HG03565 (cell line): ENCODE measurements at regions not wholly inside any gene's neighbourhood (a gene's known extent, or its start where the extent isn't known, plus 50 kb on each side); places are given as distances from the start of the nearest gene placed in this dataset.
"Not testable (repeated sequence)": the region's sequence is repeated elsewhere in the genome, so short reads cannot be mapped to it uniquely, and the experiment has no call there.

ENCODE experiments used
- ATAC-seq: cut with Tn5 transposase; IDR thresholded peaks from one replicate; pipeline ENCODE4 v1.9.1; 2021; ENCODE audit warnings: mild to moderate bottlenecking, moderate library complexity; ENCODE audit not compliant: unreplicated experiment

DNA sequence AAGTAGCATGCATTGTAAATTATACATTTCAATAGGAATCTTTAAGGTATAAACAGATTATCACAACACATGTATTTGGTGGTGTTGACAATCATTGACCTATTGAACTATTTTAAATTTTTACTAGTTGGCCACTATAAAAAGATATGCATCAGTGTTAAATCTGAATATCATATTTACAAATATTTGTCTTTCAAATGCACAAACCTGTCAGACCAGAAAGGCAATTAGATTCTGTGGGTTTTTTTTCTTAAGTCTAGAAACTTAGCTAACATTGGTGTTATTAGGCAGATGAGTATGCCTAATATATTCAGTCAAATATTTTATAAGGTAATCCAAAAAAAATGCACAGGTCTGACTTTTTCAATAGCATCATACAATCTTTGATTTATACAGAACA is 241.4 kb upstream of the DGKB start:
- ATAC-seq: no peak

DNA sequence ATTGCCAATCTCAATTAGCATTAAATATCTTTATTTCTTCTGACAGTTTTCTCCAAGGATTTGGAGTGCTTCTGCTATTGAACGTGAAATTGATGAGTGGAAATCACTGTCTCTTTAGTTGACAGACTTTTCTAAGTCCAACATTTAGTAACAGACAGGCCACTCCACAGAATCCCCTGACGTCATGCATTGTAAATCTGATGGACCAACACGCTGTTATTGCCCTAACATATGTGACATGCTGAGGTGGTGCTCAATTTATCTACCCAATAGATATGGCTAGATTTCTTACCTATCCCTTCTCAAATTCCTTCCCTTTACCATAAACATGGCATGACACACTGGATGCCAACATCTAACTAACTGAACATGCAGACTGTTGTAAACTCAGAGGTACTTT is 240.6 kb upstream of the DGKB start:
- no peak for ATAC-seq

DNA sequence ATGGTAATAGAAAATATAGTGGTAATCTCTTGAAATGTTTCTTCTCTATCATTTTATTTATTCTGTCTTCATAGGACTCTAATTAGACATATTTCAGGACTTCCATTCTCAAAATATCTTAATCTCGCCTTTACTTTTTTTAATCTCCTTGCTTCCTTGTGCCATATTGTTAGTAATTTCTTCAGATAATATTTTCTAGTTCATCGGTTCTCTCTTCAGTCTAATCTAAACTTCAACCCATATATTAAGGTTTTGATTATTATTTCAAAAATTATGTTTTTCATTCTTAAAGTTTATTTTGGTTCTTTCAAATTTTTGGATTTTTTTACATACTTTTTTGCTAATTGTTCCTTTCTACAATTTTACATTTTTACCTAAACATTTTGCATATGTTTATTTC is 237.9 kb upstream of the DGKB start:
- ATAC-seq: no peak

DNA sequence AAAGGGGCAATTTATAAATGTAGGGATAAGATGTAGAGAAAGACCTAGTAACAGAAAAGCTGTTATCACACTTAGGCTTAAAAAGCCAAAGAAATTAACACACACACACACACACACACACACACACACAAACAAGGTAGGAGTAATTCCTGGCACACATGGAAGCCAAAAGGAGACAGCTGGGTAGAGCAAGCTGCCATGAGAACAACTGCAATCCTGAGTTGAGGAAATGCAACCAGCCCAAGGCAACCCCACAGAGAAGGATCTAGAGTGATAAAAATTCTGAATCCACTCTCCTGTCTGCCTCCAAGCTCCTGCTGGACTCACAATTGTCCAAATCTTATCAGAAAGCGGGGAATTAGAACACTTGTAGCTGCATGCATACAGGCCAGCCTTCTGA is 229.1 kb upstream of the DGKB start:
- ATAC-seq: no peak

DNA sequence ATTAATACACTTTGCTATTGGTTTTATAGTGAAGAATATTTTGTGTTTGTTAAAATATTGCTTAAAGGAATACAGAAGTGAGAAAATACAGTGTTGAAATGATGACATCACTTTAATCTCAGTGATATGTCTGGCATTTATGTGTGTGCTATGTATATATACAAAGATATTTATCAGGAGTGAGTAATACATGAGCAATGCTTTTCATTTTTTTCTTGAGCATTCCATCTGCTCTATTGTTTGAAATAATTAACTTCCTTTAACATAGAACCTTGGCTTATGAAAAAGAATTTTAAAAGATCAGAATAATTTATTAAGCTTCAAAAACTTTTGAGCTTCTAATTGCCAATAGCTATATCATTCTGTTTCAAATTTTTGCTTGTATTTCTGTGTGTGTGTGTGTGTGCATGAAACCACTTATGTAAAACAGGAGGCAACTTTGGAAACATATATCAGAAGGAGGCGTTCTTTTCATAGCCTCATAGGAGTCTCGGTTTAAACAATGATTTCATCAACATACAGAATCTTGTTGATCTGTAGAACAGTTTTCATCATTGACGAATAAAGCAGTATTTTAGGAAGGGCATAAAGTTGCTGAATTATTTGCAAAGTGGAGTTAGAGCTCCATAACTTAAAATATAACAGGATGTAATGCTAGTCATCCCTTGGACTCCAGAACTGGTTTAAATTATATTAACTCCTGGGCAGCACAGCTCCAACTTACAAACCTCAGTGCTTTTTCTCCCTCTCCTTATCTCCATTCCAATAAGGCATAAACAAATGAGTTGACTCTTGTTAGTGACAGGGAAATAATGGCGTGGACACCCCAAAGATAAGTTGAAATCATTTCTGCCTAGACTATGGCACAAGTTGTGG is 228.4 kb upstream of the DGKB start:
- no peak for ATAC-seq

DNA sequence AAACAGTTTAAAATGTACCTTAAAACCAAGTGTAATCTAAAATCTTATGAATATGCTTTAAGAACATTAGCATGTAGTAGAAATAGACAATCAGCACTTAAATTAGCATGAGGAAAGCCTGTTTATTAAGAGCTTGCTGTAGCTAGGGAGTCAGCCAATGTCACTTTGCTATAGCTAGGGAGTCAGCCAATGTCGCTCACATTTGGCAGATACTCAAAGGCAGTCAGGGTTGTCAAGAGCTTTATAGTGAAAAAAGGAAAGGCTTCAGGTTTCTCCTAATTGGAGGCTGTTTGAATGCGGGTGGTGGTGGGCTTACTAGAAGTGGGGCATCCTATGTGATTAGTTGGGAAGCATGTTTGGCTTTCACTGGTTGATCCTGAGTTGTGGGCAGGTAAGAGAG is 226.2 kb upstream of the DGKB start:
- ATAC-seq: no peak

DNA sequence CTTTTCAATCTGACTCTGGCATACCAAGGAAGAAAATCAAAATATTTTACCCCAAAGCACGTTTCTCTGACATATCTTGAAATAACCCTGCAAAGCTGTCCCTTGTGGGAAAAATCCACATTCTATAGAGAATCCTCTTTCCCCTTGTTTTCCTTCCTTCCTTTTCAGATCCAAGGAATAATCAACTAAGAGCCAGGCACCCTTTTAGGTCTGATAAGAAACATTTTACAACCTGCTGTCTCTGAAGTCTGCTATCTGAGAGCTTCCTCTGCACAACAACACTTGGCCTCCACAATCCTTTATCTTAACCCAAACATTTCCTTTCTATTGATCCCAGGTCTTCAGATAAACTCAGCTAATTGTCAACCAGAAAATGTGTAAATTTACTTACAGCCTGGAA is 224.1 kb upstream of the DGKB start:
- not testable (repeated sequence) for ATAC-seq

DNA sequence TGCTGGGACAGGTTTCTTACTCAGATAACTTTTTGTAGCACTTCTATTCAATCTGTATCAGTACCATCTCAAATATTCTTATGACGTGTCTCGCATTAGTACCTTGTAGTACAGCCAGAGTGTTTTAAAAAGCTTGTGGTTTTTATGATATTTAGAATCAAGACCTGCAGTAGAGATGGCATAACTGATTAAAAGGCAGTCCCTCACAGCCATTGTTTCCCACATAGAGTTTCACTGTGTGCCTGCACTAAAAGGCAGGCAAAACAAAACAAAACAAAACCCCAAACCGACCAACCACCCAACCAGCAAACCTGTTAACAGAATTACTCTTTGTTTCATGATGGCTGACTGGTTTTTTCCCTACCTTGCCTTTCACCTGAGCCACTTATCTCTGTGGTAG is 221.3 kb upstream of the DGKB start:
- ATAC-seq: no peak

DNA sequence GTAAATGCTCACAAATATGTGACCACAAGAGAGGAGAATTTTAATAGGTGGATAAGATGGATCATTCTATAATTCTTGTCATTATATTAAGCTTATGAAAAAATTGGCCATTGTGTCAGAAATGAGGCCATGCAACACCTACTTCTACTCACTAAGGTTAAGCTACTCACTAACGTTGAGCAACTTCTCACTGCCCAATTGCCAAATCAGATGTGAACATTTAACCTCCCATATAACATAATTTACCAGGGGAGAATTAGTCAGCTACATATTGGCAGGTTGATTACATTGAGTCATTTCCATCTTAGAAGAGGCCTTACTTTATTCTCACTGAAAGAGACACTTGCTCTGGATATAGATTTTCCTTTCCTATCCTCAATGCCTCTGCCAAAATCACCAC is 211.2 kb upstream of the DGKB start:
- ATAC-seq: no peak

DNA sequence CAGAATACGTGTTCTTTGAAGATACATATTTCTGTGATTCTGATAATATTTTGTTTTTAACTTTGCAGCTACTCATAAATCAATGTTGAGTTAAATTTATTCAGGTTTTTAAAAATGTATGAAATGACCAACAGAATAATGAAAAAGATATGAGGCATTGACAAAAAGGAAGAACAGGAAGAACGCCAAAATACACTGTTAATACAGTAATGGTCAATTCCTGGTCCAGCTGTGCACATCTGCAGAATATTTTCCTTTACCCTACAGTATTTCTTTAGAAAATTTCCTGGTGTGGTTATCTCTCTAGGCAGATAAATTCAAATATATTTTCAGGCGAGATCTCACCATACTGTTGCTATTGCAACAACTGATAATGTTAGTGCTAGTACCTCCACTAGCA is 203.2 kb upstream of the DGKB start:
- no peak for ATAC-seq

DNA sequence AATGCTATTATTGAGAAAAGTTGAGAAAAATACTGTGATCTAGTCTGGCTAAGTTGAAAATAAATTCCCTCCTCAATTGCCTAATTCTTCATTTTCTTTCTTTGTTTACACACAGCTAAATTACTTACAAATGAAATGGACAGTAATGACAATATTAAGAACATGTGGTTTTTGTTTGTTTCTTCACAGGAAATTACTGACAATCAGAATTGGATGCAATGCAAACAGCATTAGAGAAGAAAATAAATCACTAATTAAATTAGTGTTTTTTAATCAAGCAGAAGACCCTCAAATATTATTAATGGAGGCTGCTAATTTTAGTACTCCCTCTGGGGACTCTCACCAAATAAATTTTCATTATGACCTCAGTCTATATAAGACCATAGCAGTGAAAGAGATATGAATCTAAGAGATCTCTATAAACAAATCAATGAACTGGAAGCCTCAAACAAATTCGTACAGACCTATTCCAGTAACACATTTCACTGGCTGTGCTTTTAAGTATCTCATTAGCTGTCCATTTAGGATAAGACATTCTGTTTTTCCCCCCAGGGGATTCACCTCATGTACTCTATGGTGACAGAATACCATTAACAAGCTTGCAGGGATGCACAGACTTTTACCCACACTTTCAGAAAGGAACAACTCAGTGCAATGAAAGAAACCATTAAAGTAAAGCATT is 202.0 kb upstream of the DGKB start:
- no peak for ATAC-seq

DNA sequence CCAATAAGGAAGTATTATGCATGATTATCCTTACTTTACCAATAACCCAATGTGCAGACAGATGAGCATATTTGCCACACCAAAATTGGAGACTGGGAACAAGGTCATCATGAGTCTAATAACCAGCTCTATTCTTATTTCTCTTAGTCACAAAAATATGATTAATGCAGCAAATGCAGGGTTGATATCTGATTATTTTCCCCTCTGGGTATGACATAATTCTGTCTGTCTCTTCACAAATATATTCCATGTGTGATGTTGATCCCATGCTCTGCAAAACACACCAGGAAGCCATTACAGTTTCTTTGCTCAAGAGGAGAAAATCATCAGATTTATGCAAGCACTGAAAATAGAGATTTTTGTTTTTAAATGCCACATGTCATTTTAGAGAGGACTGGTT is 196.5 kb upstream of the DGKB start:
- no peak for ATAC-seq

DNA sequence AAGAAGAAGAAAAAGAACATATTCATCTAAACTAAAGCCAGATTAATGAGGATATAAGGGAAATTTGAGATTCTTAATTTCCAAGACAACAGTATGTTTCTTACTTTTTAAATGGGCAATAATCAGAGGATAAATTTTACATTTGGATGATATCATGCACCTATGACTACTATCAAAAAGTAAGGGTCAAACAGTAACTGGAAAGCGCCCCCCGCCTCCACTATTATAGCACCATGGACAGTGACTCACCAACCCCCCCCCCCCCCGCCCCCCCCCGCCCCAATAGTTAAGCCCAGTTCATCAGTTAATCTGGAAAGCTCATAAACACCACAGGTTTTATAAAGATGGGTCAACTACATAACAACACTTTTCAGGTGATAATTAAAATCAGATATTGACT is 194.3 kb upstream of the DGKB start:
- no peak for ATAC-seq

DNA sequence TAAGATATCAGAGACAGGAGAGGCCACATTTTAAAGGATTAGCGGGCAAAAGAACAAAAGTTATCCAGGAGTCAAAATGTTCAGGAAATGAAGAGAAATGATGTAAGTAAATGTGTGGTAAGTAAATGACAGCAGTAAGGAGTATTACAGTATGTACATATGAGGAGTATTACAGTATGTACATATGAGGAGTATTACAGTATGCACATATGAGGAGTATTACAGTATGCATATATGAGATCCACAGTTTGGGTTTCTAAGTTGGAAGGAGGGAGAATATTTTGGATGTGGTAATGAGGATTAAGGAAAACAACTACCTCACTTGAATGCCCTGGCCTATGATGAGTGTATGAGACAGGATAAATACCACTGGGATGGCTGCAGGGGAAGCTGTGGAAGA is 192.4 kb upstream of the DGKB start:
- no peak for ATAC-seq

DNA sequence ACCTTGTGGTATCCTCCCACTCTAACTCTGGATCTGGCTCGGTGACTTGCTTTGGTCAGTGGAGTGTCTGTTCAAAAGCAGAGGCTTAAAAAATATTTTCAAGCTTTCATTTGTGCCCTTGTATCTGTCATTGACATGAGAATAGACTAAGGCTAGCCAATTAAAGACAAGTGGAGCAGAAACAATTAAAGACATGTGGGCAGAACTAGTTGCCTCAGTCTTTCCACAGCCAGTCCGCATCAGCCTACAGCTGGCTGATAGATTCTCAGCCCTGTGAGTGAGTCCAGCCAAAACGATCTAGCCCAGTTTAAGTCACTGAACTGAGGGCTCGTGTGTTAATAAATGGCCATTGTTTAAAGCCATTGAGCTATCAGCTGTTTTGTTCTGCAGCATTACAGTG is 185.2 kb upstream of the DGKB start:
- no peak for ATAC-seq

DNA sequence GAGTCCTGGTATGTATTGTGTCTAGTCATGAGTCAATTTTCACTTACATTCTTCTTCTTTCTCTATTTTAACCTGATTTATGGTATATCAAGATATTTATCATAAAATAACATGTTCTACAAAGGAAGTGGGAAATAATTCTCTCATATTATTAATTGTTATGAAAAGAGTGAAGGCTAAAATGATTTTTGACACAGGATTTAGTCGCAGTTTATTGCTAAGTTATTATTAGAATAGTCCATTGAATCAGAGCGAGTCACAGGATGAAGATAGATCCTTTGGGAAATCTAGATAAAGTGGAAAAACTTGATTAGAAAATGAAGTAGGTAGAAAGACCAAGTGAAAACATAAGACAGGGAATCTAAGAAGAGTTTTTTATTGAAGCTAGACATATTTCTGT is 184.3 kb upstream of the DGKB start:
- no peak for ATAC-seq

DNA sequence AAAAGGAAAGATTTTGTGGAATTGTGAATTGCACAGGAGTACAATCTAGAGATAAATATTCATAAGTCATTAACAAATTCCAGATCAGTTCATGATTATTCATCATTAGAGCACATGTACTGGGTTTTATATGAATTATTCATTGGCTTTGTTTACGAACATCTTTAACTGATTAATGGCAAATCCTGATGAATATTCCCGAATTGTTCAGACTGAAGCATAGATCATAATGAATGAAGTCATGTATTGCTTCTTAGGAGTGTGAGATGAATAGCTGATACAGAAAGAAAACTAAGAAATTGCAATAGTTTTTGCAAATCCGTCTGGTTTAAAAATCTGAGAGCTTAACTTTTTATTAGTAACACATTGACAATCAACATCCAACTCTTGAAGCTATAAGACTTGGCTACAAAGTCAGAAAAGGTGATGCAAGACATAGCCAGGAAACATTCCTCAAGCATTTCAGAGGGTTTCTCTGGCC is 183.6 kb upstream of the DGKB start:
- ATAC-seq: no peak

DNA sequence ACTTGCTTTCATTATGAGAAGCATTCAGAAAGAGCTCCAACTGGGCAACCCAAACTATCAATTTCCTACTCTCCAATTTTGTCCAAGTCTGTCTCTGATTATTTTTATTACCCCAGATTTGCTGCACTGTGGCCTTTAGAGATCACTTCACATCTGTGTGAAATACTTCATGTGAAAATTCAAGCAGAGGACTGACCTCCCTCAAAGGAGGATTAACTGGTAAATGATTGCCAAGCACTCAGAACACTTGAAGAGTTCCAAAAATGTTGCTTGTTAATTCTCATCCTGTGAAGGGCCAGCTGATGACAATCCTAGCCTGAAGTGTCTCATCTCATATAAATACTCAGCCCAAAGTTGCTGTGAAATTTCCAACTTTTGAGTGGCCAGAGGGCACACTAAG is 182.8 kb upstream of the DGKB start:
- ATAC-seq: no peak

DNA sequence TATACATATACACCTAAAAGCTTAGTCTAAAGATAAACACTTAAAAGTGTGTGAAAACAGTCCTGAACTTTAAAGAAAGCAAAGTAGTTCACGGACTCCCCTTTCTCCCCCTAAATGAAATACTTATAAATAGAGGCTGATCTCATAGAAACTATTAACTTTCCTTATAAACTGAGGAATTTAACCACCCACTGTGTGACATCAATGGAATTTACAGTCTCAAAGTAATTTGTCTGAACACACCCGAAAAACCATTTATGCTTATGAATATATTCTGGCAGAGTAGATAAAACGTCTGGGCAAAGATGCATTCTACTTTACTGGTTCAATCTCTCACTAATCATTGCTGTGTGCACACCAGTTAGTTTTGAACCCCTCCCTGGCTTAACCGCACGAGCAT is 181.8 kb upstream of the DGKB start:
- no peak for ATAC-seq

DNA sequence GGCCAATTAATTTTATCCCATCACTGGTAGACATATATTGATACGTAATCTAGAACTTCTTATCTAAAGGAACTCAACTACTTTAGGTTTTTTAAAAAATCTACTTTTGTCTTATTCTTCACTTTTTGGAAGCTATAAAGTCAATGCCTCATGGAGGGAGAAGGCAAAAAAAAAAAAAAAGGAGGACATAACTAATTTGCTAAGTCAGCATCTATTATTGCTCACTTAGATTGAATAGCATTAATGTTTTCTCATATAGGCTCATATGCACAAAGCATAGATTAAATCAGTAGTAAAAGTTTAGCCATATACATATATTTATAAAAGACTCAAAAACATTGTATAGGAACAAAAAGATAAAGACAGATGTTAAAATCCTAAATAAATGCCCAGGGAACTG is 179.3 kb upstream of the DGKB start:
- ATAC-seq: no peak

DNA sequence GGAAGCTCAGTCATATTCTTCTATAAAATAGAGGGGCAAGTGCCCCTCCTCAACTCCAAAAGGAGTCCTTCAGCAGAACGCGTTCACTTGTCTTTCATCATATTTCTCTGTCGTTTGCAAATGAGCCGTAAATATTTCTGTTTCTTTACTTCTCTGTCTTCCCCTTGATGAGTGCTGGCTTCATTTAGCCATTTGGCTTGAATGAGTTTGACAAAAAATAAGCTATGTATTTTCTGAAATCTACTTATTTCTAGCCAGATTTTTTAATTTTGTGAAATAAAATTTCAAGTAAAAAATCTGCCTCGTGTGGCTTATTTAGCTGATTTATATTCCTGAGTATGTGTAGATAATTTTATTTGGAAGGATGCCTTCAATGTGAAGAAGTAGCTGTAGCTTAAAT is 170.8 kb upstream of the DGKB start:
- ATAC-seq: no peak

DNA sequence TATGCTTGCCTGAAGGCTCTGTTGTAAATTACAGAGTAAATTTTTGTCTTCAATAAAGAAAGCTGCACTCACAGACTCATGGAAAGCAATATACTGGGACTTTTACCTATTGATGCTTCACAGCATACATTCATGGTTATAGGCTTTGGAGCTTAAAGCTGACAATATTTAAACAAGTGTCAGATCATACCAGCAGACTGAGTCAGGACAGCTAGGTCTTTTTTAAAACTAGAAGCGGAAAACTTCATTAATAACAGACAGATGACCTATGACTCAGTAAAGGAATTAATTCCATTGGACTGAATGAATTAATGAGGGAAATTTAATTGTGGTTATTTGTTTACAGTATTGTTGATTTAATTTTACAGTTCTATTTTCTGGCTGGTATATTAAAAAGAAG is 165.8 kb upstream of the DGKB start:
- no peak for ATAC-seq

DNA sequence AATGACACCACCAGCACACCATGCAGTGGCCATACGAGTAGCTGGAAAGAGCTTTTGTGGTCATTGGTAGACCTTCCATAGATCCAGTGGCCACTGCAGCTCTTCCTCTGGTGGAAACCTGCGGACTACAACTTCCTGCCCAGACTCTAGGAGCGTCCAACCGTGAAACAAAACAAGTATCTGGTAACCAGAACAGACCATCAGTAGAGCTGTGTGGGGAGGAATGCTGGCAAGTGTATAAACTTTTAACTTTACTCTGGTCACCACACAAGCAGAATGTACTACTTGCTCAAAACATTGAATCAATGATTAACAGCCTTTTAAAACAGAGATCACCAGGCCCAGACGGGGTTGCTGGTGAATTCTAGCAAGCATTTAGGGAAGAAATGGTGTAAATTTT is 154.7 kb upstream of the DGKB start:
- ATAC-seq: no peak
